OCI-LY1 (cell line): ENCODE measurements at regions not wholly inside any gene's neighbourhood (a gene's known extent, or its start where the extent isn't known, plus 50 kb on each side); places are given as distances from the start of the nearest gene placed in this dataset.

ENCODE experiments used
- CTCF ChIP-seq: fragments of 200-600 bp; sonication (generic), shearing (Covaris generic); IDR thresholded peaks from 2 replicates; pipeline ENCODE4 v1.5.1; 2017; ENCODE audit warnings: mild to moderate bottlenecking, antibody characterized with exemption, low read length, moderate library complexity, mixed read lengths
- EZH2 ChIP-seq: fragments of 200-600 bp; sonication (generic), shearing (Covaris generic); IDR thresholded peaks from 2 replicates; pipeline ENCODE4 v1.8.0; 2017; ENCODE audit warnings: borderline replicate concordance, mixed run types, mild to moderate bottlenecking, antibody characterized with exemption, low read length, moderate library complexity, mixed read lengths

DNA sequence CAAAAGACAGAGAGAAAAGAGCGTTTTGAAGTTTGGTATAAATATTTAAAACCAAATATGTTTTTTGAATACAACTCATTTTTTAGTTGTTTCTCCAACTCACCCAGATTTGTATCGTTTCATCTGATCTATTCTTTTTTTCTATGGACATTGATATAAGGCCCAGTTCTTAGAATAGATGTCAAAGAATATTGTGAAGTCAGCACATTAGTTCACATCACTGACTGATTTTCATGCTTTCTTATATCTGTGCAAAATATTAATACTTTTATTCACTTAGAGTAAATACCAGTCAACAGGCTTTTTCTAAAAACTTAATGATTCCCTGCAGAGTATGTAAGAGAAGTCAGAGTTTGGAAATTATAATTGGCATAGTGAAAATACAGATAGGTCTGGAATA, 254.4 kb upstream of the PTPRD start:
- TF ChIP-seq EZH2 (no peak), CTCF (no peak)
